ENCODE measurements at regions not wholly inside any gene's neighbourhood (a gene's known extent, or its start where the extent isn't known, plus 50 kb on each side); places are given as distances from the start of the nearest gene placed in this dataset.

DNA sequence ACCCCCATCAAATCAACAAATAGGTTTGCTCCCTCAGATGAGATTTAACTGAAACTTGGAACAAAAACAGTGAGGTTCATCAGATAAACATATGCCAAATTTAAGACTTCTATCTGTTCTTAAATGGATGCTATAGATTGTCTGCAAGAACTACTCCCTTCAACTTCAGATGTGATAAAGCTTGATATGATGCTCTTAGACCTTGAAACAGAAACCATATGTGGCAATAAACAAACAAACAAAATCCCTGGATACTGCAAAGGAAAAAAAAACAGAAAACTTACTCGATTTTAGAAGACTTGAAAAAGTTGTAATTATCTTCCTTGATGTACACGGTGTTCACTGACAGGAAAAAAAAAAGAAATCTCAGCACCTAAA lies 286.1 kb upstream of the USP25 start:
- peak overlapping the region in 1 of 3 experiments; percentile 49 for H3K4me3 ChIP-seq (replicated peaks in 1 of 3; ENCODE audit: low read depth in 2 of 3, low read length in 3 of 3)
- intact Hi-C loops (cut with micrococcal nuclease): loop anchor here in 1 of 2 donors (5.0 kb wide), 1 partner anchor 376 kb away; no protein-coding TSS in a partner anchor
- H3K4me2 ChIP-seq (replicated peaks; ENCODE audit: extremely low read depth, low read length, poor library complexity, severe bottlenecking): peak overlapping the region; percentile 31
- H4K20me1 ChIP-seq (ENCODE audit: insufficient read depth, low read length): no peaks in the 10 kb centered on the region
- peaks cover 2 to 4% of the 10 kb centered on the region in 2 donors for H3K9me3 ChIP-seq (replicated peaks in 1 of 2; ENCODE audit: control insufficient read depth in 1 of 2, insufficient read depth in 1 of 2, low read length in 2 of 2)
- Mint-ChIP-seq H3K27ac (peak overlapping the region; percentile 87 to 99 (median 98)), H3K9me3 (peaks cover 0 to 5% (median 5%) of the 10 kb centered on the region in 7 donors), H3K27me3 (ENCODE audit: low read depth in 3 of 3) (peaks cover 0 to 2% (median 0%) of the 10 kb centered on the region in 3 donors), H3K4me3 (peak overlapping the region in 1 of 2 donors; percentile 47), H3K4me1 (peaks cover 49% of the 10 kb centered on the region), H3K36me3 (peaks cover 3 to 4% of the 10 kb centered on the region in 2 donors)
- no peaks in the 10 kb centered on the region for H3K36me3 ChIP-seq (replicated peaks in 1 of 2; ENCODE audit: control insufficient read depth in 1 of 2, insufficient read depth in 2 of 2, low read length in 2 of 2)
- peak overlapping the region in 1 of 2 donors; percentile 78 for H3K27ac ChIP-seq (ENCODE audit: low read depth in 1 of 2, low read length in 2 of 2)
- no CpG with 5 or more reads among the region's 2 CpGs for WGBS (ENCODE audit: insufficient coverage)
- no peaks in the 10 kb centered on the region for H3K27me3 ChIP-seq (ENCODE audit: control insufficient read depth in 2 of 2, insufficient read depth in 2 of 2, low read length in 2 of 2)
- TF ChIP-seq, protein P1, sequence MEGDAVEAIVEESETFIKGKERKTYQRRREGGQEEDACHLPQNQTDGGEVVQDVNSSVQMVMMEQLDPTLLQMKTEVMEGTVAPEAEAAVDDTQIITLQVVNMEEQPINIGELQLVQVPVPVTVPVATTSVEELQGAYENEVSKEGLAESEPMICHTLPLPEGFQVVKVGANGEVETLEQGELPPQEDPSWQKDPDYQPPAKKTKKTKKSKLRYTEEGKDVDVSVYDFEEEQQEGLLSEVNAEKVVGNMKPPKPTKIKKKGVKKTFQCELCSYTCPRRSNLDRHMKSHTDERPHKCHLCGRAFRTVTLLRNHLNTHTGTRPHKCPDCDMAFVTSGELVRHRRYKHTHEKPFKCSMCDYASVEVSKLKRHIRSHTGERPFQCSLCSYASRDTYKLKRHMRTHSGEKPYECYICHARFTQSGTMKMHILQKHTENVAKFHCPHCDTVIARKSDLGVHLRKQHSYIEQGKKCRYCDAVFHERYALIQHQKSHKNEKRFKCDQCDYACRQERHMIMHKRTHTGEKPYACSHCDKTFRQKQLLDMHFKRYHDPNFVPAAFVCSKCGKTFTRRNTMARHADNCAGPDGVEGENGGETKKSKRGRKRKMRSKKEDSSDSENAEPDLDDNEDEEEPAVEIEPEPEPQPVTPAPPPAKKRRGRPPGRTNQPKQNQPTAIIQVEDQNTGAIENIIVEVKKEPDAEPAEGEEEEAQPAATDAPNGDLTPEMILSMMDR (IDR thresholded peaks at IDR 0.05): no peak
- H2AFZ ChIP-seq (ENCODE audit: insufficient read depth, low read depth, low read length, poor library complexity, severe bottlenecking): no peak overlapping the region
- no peak overlapping the region for H3K9ac ChIP-seq (ENCODE audit: insufficient read depth, low read length, poor library complexity, severe bottlenecking)
- no peak for DNase-seq
- H3K79me2 ChIP-seq (ENCODE audit: insufficient read depth, low read length): no peaks in the 10 kb centered on the region
- peaks cover 46 to 49% of the 10 kb centered on the region in 2 donors for H3K4me1 ChIP-seq (ENCODE audit: control insufficient read depth in 1 of 2, insufficient read depth in 2 of 2, low read length in 2 of 2)

DNA sequence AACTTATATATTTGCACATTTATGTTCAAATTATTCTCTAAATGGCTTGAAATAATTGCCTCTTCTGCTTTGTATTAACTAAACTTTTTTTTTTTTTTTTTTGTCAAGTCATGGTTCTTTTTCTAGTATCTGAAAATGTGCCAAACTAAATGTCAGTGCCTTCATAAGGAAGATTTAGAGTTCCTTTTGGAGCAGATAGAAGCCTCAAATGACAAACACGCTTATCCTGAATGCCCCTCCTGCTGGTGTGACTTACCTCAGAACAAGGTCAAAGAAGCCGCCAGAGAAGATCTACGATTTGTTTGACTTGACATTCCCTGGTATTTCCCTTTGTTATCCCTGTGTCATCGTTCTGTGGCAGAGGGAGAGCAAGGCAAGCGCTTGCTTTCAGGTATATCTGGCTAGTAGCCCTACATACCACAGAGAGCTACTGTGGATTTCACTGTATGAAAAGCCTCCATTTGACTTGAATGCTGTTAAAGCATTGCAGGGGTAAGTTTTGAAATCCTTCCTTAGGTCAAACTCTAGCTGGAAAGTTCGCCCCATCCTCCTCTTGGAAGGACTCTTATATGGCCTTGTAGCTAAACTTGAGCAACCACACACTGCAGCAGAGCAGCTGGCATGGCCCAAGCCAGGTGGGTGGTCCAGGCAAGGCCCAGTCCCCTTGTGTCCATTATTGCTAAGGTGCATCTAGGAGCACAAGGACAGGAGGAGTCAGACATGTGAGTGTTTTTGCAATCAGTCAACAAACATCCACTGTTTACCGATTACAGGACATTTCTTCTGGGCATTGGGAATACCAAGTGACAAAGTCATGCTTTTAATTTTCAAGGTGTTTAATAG lies 285.4 kb upstream of the USP25 start:
- Histone ChIP-seq H3K27me3 (ENCODE audit: control insufficient read depth in 2 of 2, insufficient read depth in 2 of 2, low read length in 2 of 2) (no peaks in the 10 kb centered on the region), H3K27ac (ENCODE audit: low read depth in 1 of 2, low read length in 2 of 2) (peak overlapping the region; percentile 53 to 78), H2AFZ (ENCODE audit: insufficient read depth, low read depth, low read length, poor library complexity, severe bottlenecking) (no peak overlapping the region), H3K9me3 (replicated peaks in 1 of 2; ENCODE audit: control insufficient read depth in 1 of 2, insufficient read depth in 1 of 2, low read length in 2 of 2) (peaks cover 2 to 8% of the 10 kb centered on the region in 2 donors), H3K4me2 (replicated peaks; ENCODE audit: extremely low read depth, low read length, poor library complexity, severe bottlenecking) (peak overlapping the region; percentile 58), H3K9ac (ENCODE audit: insufficient read depth, low read length, poor library complexity, severe bottlenecking) (no peak overlapping the region), H3K4me3 (replicated peaks in 1 of 3; ENCODE audit: low read depth in 2 of 3, low read length in 3 of 3) (peak overlapping the region in 1 of 3 experiments; percentile 49), H3K36me3 (replicated peaks in 1 of 2; ENCODE audit: control insufficient read depth in 1 of 2, insufficient read depth in 2 of 2, low read length in 2 of 2) (no peaks in the 10 kb centered on the region), H3K79me2 (ENCODE audit: insufficient read depth, low read length) (no peaks in the 10 kb centered on the region), H4K20me1 (ENCODE audit: insufficient read depth, low read length) (no peaks in the 10 kb centered on the region), H3K4me1 (ENCODE audit: control insufficient read depth in 1 of 2, insufficient read depth in 2 of 2, low read length in 2 of 2) (peaks cover 46 to 49% of the 10 kb centered on the region in 2 donors)
- Mint-ChIP-seq H3K27me3 (ENCODE audit: low read depth in 3 of 3) (peaks cover 0 to 2% (median 0%) of the 10 kb centered on the region in 3 donors), H3K36me3 (peaks cover 3 to 4% of the 10 kb centered on the region in 2 donors), H3K4me1 (peaks cover 49% of the 10 kb centered on the region), H3K9me3 (peaks cover 0 to 11% (median 8%) of the 10 kb centered on the region in 7 donors), H3K4me3 (peak overlapping the region in 1 of 2 donors; percentile 47), H3K27ac (peak overlapping the region; percentile 87 to 99 (median 98))
- 57% methylated on average over 2 of the region's 7 CpGs for WGBS (ENCODE audit: insufficient coverage)
- DNase-seq: peak in 1 of 3 donors; percentile 22
- TF ChIP-seq, protein P1 (IDR thresholded peaks at IDR 0.05): no peak
- intact Hi-C loops (cut with micrococcal nuclease): loop anchor here in 1 of 2 donors (5.0 kb wide), 1 partner anchor 377 kb away; no protein-coding TSS in a partner anchor

Data from CD14-positive monocyte (primary cell).